Tibial nerve (tissue), 4 donors: ENCODE measurements at regions not wholly inside any gene's neighbourhood (a gene's known extent, or its start where the extent isn't known, plus 50 kb on each side); places are given as distances from the start of the nearest gene placed in this dataset.

Experiments
- DNase-seq, 2 donors: peaks; one replicate each; pipeline ENCODE4 v3.0.0-alpha.2; 2019; ENCODE audit warnings: low spot score in 2 of 2
- H3K27ac ChIP-seq, 4 donors: fragments of 200-600 bp; sonication (generic) in 3 of 4; one replicate each; pipeline ENCODE4 v1.5.1; 2017 to 2019; ENCODE audit warnings: mild to moderate bottlenecking in 1 of 4
- H3K27me3 ChIP-seq, 2 donors: fragments of 200-600 bp; sonication (generic) in 1 of 2; one replicate each; pipeline versions ENCODE4 v1.5.1 to v1.6.0; 2017 to 2019
- H3K36me3 ChIP-seq, 3 donors: fragments of 200-600 bp; sonication (generic); one replicate each; pipeline ENCODE4 v1.5.1; 2018 to 2019
- H3K4me1 ChIP-seq, 4 donors: fragments of 200-600 bp; sonication (generic) in 3 of 4; one replicate each; pipeline ENCODE4 v1.5.1; 2017 to 2019
- H3K4me3 ChIP-seq, 4 donors: fragments of 200-600 bp; sonication (generic) in 3 of 4; one replicate each; pipeline ENCODE4 v1.5.1; 2017 to 2019; ENCODE audit warnings: mild to moderate bottlenecking in 1 of 4, moderate library complexity in 1 of 4
- H3K9me3 ChIP-seq, 4 donors: fragments of 200-600 bp; sonication (generic) in 3 of 4; one replicate each; pipeline ENCODE4 v1.5.1; 2017 to 2019
- EP300 ChIP-seq, 2 donors: sonication (generic); formaldehyde crosslinking; IDR thresholded peaks; one replicate each; pipeline ENCODE4 v1.6.1; 2017; ENCODE audit warnings: antibody characterized with exemption in 2 of 2, mild to moderate bottlenecking in 1 of 2
- POLR2A ChIP-seq, 2 donors: fragments of 450-650 bp; IDR thresholded peaks; one replicate each; pipeline ENCODE4 v1.6.1; 2017; ENCODE audit warnings: antibody characterized with exemption in 2 of 2, mild to moderate bottlenecking in 2 of 2, moderate library complexity in 2 of 2
- WGBS, 2 donors: methylation state at CpG; one replicate each; pipeline ENCODE4 v1.1.5; 2018; 5-methylcytosine and 5-hydroxymethylcytosine counted together
- TF ChIP-seq, protein P1 (sequence below), 5 experiments: fragments of 200-600 bp in 3 of 5; fragments of 450-650 bp in 2 of 5; sonication (generic) in 3 of 5; IDR thresholded peaks; one replicate each; pipeline ENCODE4 v1.5.1; 2016 to 2019; ENCODE audit warnings: antibody characterized with exemption in 5 of 5, mild to moderate bottlenecking in 3 of 5, moderate library complexity in 2 of 5

DNA sequence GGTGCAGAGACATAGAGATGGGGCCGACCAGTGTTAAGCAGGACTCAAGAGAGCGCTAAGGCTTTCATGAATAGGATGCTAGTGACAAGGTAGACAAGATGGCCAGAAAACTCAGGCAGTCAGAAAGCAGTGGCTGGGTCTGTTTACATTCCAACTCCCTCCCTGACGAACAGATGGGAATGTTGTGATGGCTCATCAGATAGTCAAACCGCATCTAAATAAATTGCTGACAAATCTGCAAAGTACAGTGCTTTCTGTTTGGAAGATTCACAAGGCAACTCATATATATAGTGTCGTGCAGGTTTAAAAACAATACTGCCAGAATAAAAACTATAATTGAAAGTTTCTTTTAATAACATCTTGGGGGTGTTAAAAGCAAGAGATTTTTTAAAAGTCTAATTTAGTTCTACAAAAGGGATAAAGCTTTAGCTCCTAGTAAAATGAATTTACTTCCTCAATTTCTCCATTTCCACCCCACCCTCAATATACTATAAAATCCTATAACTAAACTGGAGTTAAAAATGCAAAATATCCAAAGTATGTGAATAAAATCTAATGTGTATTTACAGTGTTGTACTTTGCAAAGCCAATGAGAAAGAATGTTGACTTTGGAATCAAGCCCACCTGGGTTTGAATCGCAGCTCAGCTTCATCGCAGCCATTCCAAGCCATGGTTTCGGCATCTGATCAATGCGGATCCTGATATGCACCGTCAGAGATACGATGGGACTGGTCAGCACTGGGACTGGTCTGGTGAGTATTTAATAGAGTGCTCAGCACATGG, 247.3 kb upstream of the PDE10A start:
- Histone ChIP-seq H3K27ac (no peak overlapping the region), H3K4me1 (no peaks in the 10 kb centered on the region), H3K36me3 (no peaks in the 10 kb centered on the region), H3K27me3 (no peaks in the 10 kb centered on the region), H3K4me3 (no peak overlapping the region), H3K9me3 (no peaks in the 10 kb centered on the region)
- TF ChIP-seq EP300 (IDR thresholded peaks at IDR 0.05) = no peak
- no peak for TF ChIP-seq POLR2A (IDR thresholded peaks at IDR 0.05)
- TF ChIP-seq, protein P1, sequence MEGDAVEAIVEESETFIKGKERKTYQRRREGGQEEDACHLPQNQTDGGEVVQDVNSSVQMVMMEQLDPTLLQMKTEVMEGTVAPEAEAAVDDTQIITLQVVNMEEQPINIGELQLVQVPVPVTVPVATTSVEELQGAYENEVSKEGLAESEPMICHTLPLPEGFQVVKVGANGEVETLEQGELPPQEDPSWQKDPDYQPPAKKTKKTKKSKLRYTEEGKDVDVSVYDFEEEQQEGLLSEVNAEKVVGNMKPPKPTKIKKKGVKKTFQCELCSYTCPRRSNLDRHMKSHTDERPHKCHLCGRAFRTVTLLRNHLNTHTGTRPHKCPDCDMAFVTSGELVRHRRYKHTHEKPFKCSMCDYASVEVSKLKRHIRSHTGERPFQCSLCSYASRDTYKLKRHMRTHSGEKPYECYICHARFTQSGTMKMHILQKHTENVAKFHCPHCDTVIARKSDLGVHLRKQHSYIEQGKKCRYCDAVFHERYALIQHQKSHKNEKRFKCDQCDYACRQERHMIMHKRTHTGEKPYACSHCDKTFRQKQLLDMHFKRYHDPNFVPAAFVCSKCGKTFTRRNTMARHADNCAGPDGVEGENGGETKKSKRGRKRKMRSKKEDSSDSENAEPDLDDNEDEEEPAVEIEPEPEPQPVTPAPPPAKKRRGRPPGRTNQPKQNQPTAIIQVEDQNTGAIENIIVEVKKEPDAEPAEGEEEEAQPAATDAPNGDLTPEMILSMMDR (IDR thresholded peaks at IDR 0.05) = no peak
- no peak for DNase-seq
- WGBS, 2 donors = 48 to 52% methylated on average over 11 of the region's 11 CpGs

- 91 to 94% methylated on average over 7 of the region's 7 CpGs for WGBS, 2 donors
- Histone ChIP-seq H3K27ac (no peak overlapping the region), H3K36me3 (no peaks in the 10 kb centered on the region), H3K4me3 (no peak overlapping the region), H3K27me3 (no peaks in the 10 kb centered on the region), H3K4me1 (no peaks in the 10 kb centered on the region), H3K9me3 (no peaks in the 10 kb centered on the region)
- DNase-seq = no peak
- TF ChIP-seq EP300 (IDR thresholded peaks at IDR 0.05) (no peak), POLR2A (IDR thresholded peaks at IDR 0.05) (no peak)
- TF ChIP-seq, protein P1 (IDR thresholded peaks at IDR 0.05) = no peak
These were observed 243.7 kb upstream of the PDE10A start for GRCh38 chr6:165906736-165907135.

GRCh38 chr6:165905744-165906143, 242.7 kb upstream of the PDE10A start:
- Histone ChIP-seq H3K9me3 (no peaks in the 10 kb centered on the region), H3K4me3 (no peak overlapping the region), H3K4me1 (no peaks in the 10 kb centered on the region), H3K27ac (no peak overlapping the region), H3K27me3 (no peaks in the 10 kb centered on the region), H3K36me3 (no peaks in the 10 kb centered on the region)
- 89 to 94% methylated on average over 1 of the region's 2 CpGs for WGBS, 2 donors
- no peak for DNase-seq
- no peak for TF ChIP-seq EP300 (IDR thresholded peaks at IDR 0.05)
- TF ChIP-seq, protein P1 (IDR thresholded peaks at IDR 0.05) = no peak
- no peak for TF ChIP-seq POLR2A (IDR thresholded peaks at IDR 0.05)

DNA sequence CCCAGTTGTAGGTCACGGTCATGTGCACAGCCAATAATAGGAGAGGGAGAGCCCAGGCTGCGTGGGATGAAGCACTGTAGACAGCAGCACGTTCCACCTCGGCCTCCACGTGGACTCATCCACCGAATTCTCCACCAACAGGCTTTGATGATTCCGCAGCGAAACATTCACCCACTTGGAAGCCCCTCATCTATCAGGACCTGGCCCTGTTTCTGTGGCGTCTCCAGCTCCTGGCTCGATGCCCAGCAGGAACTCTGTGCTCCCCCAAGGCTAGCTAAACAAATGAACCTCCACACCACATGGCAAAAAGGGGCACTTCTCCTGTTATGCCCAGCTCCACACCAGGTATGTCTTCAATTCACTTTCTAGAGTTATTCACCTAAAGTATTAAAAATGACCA, 237.9 kb upstream of the PDE10A start:
- WGBS, 2 donors = 80 to 81% methylated on average over 10 of the region's 10 CpGs
- Histone ChIP-seq H3K27me3 (no peaks in the 10 kb centered on the region), H3K36me3 (no peaks in the 10 kb centered on the region), H3K27ac (no peak overlapping the region), H3K4me1 (no peaks in the 10 kb centered on the region), H3K9me3 (no peaks in the 10 kb centered on the region), H3K4me3 (no peak overlapping the region)
- DNase-seq = no peak
- TF ChIP-seq POLR2A (IDR thresholded peaks at IDR 0.05) (no peak), EP300 (IDR thresholded peaks at IDR 0.05) (no peak)
- TF ChIP-seq, protein P1 (IDR thresholded peaks at IDR 0.05) = no peak

GRCh38 chr6:165899611-165900010, 236.6 kb upstream of the PDE10A start:
- 78 to 80% methylated on average over 6 of the region's 6 CpGs for WGBS, 2 donors
- DNase-seq = no peak

More at GRCh38 chr6:165899611-165900010, 236.6 kb upstream of the PDE10A start:
- H3K27me3 ChIP-seq = no peaks in the 10 kb centered on the region
- no peak overlapping the region for H3K4me3 ChIP-seq
- H3K27ac ChIP-seq = no peak overlapping the region
- H3K4me1 ChIP-seq = no peaks in the 10 kb centered on the region
- no peaks in the 10 kb centered on the region for H3K9me3 ChIP-seq
- TF ChIP-seq POLR2A (IDR thresholded peaks at IDR 0.05) = no peak
- TF ChIP-seq EP300 (IDR thresholded peaks at IDR 0.05) = no peak
- no peaks in the 10 kb centered on the region for H3K36me3 ChIP-seq
